ENCODE measurements at regions not wholly inside any gene's neighbourhood (a gene's known extent, or its start where the extent isn't known, plus 50 kb on each side); places are given as distances from the start of the nearest gene placed in this dataset.

DNA sequence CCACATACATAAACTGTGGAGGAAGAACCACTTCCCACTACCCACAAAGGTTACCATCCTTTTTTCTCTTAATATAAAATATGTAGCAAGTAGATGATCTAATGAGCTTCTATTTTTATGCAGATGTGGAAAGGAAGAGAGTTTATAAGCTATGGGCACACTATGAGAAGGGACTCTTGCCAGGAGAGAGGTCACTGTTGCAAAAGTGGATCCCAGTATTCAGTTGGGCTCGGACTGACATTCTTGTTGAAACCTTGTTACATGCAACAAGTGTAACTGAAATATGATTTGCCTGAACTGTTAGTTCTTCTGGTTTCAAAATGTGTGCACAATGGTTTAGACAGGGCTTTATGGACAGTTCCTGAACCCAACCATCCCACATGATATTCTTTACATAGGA, 397.4 kb upstream of the PKN2 start:
- Histone ChIP-seq H3K4me1 (no peaks in the 10 kb centered on the region), H3K9me3 (no peaks in the 10 kb centered on the region), H3K36me3 (no peaks in the 10 kb centered on the region), H3K4me3 (no peak overlapping the region), H3K27me3 (no peaks in the 10 kb centered on the region), H3K27ac (no peak overlapping the region)
- no peak for ATAC-seq
- TF ChIP-seq EP300 (IDR thresholded peaks at IDR 0.05) (no peak), POLR2A (IDR thresholded peaks at IDR 0.05) (no peak), POLR2AphosphoS5 (IDR thresholded peaks at IDR 0.05) (no peak)
- TF ChIP-seq, protein P1, sequence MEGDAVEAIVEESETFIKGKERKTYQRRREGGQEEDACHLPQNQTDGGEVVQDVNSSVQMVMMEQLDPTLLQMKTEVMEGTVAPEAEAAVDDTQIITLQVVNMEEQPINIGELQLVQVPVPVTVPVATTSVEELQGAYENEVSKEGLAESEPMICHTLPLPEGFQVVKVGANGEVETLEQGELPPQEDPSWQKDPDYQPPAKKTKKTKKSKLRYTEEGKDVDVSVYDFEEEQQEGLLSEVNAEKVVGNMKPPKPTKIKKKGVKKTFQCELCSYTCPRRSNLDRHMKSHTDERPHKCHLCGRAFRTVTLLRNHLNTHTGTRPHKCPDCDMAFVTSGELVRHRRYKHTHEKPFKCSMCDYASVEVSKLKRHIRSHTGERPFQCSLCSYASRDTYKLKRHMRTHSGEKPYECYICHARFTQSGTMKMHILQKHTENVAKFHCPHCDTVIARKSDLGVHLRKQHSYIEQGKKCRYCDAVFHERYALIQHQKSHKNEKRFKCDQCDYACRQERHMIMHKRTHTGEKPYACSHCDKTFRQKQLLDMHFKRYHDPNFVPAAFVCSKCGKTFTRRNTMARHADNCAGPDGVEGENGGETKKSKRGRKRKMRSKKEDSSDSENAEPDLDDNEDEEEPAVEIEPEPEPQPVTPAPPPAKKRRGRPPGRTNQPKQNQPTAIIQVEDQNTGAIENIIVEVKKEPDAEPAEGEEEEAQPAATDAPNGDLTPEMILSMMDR (IDR thresholded peaks at IDR 0.05): no peak
- WGBS, 2 donors (ENCODE audit: low coverage in 1 of 2): 40 to 45% methylated on average over 1 of the region's 1 CpG

DNA sequence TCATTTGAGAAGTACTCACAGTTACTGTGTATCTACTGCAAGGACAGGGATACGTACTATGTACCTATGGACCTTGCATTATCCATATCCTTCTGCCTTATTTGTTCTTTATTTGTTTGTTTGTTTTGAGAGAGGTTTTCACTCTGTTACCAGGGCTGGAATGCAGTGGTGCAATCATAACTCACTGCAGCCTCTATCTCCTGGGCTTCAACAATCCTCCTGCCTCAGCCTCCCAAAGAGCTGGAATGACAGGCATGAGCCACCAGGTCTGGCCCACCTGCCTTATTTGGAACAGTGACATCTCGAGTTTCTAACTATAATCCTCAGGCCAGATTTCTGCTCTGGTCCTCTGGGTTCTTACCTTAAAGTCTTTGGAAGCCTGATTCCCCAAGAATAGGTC, 395.5 kb upstream of the PKN2 start:
- Histone ChIP-seq H3K4me3 (no peak overlapping the region), H3K9me3 (no peaks in the 10 kb centered on the region), H3K36me3 (no peaks in the 10 kb centered on the region), H3K27ac (no peak overlapping the region), H3K4me1 (no peaks in the 10 kb centered on the region), H3K27me3 (no peaks in the 10 kb centered on the region)
- no peak for ATAC-seq
- TF ChIP-seq POLR2AphosphoS5 (IDR thresholded peaks at IDR 0.05) (no peak), EP300 (IDR thresholded peaks at IDR 0.05) (no peak), POLR2A (IDR thresholded peaks at IDR 0.05) (no peak)
- TF ChIP-seq, protein P1 (IDR thresholded peaks at IDR 0.05): no peak
- WGBS, 2 donors (ENCODE audit: low coverage in 1 of 2): 97 to 100% methylated on average over 2 of the region's 2 CpGs

DNA sequence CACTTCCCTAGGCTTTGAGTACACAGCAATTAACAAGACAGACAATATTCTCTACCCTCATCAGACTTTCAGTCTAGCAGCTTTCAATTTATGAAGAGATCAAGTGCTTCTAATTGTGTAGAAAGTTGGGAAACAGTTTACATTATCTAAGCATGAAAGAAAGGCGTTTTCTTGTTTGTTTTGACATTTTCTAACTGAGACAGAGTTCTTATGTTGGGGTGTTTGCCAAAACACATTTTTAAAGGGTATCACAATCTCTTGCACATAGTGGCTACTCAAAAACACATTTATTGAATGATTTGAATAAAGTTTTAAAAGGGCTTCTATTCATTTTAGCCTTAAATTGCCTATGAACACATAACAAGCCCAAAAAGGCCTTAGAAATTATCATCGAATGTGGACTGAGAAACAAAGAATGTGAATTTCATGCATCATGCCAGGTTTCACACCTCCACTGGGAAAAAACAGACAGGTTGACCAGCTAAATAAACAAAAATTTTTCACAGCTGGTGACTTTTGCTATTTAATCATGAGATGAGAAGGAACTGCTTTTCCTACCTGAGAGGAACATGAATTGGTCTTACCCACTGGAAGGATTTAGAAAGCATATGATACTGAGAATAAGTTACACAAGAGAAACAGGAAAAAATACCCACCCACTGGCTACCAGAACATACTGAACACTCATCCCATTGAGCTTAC, 394.5 kb upstream of the PKN2 start:
- H3K9me3 ChIP-seq: no peaks in the 10 kb centered on the region
- no peak for ATAC-seq
- no peak overlapping the region for H3K27ac ChIP-seq
- no peaks in the 10 kb centered on the region for H3K36me3 ChIP-seq
- 19 to 24% methylated on average over 2 of the region's 2 CpGs for WGBS, 2 donors (ENCODE audit: low coverage in 1 of 2)
- TF ChIP-seq, protein P1 (IDR thresholded peaks at IDR 0.05): no peak
- TF ChIP-seq POLR2AphosphoS5 (IDR thresholded peaks at IDR 0.05) (no peak), EP300 (IDR thresholded peaks at IDR 0.05) (no peak), POLR2A (IDR thresholded peaks at IDR 0.05) (no peak)
- H3K27me3 ChIP-seq: no peaks in the 10 kb centered on the region
- no peak overlapping the region for H3K4me3 ChIP-seq
- H3K4me1 ChIP-seq: no peaks in the 10 kb centered on the region

DNA sequence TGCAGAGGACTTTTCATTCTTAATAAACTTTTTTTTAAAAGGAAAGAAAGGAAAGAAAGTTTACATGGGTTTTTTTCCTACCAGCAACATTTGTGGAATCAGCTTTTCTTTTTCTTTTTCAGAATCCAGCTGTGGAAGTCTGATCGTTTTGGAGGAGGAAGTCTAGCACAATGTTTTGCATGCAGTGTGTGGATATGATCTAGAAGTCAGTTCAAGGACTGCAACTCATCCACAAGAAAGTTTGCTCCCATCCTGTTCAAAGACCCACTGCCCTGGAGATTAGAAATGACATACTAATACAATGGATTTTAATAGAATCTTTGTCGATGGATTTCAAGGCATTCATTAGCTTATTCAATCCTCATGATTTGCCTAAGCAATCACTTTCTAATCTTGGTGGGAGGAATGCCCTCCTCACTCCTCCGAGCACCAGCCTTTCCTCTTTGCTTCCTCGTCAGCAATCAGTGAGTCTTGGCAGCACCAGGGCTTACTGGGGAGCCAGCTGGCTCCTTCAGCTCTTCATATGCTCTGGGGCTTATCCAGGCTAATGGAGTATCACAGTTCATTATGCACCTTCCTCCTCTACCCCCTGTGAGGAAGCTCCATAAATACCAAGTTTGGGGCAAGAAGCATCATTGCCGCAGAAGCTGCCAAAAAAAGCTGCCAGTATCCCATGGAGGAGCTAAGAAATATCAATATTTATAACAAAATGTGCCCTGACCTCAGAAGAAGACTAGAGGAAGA, 392.3 kb upstream of the PKN2 start:
- 59 to 63% methylated on average over 4 to 5 of the region's 5 CpGs for WGBS, 2 donors (ENCODE audit: low coverage in 1 of 2)
- H3K27ac ChIP-seq: no peak overlapping the region
- no peaks in the 10 kb centered on the region for H3K4me1 ChIP-seq
- ATAC-seq: no peak
- H3K27me3 ChIP-seq: peaks cover 4% of the 10 kb centered on the region
- H3K9me3 ChIP-seq: no peaks in the 10 kb centered on the region
- H3K36me3 ChIP-seq: no peaks in the 10 kb centered on the region
- TF ChIP-seq, protein P1 (IDR thresholded peaks at IDR 0.05): no peak
- no peak for TF ChIP-seq EP300 (IDR thresholded peaks at IDR 0.05)
- TF ChIP-seq POLR2A (IDR thresholded peaks at IDR 0.05): no peak
- no peak for TF ChIP-seq POLR2AphosphoS5 (IDR thresholded peaks at IDR 0.05)
- H3K4me3 ChIP-seq: no peak overlapping the region
